Gastrocnemius medialis (tissue), 4 donors: ENCODE measurements at regions not wholly inside any gene's neighbourhood (a gene's known extent, or its start where the extent isn't known, plus 50 kb on each side); places are given as distances from the start of the nearest gene placed in this dataset.
"Not testable (repeated sequence)": the region's sequence is repeated elsewhere in the genome, so short reads cannot be mapped to it uniquely, and the experiment has no call there.

Experiments used
- ATAC-seq, 2 donors: fragments of 150-250 bp; one replicate each; pipeline ENCODE4 v1.9.1; 2016
- DNase-seq, 2 donors: peaks; one replicate each; pipeline ENCODE4 v3.0.0-alpha.2; 2019
- H3K27ac ChIP-seq, 4 donors: fragments of 200-600 bp; sonication (generic); 1 replicate in 1 of 4; 2 replicates in 3 of 4; pipeline ENCODE4 v1.5.1; 2016 to 2018; ENCODE audit warnings: mild to moderate bottlenecking in 2 of 4, moderate library complexity in 1 of 4
- H3K27me3 ChIP-seq, 3 donors: fragments of 200-600 bp; sonication (generic) in 2 of 3; 1 replicate in 1 of 3; 2 replicates in 2 of 3; pipeline versions ENCODE4 v1.5.1 to v1.6.0; 2016 to 2019; ENCODE audit warnings: mild to moderate bottlenecking in 1 of 3, moderate library complexity in 1 of 3
- H3K36me3 ChIP-seq, 2 donors: fragments of 200-600 bp; sonication (generic) in 1 of 2; one replicate each; pipeline ENCODE4 v1.5.1; 2017 to 2018
- H3K4me1 ChIP-seq, 2 donors: fragments of 200-600 bp; sonication (generic) in 1 of 2; one replicate each; pipeline ENCODE4 v1.5.1; 2016 to 2017; ENCODE audit warnings: mild to moderate bottlenecking in 2 of 2
- H3K4me3 ChIP-seq, 4 donors: fragments of 200-600 bp; sonication (generic) in 3 of 4; 1 replicate in 1 of 4; 2 replicates in 3 of 4; pipeline ENCODE4 v1.5.1; 2016 to 2019; ENCODE audit warnings: mild to moderate bottlenecking in 2 of 4
- H3K9me3 ChIP-seq, 3 donors: fragments of 200-600 bp; sonication (generic) in 2 of 3; 1 replicate in 1 of 3; 2 replicates in 2 of 3; pipeline ENCODE4 v1.5.1; 2016 to 2019
- POLR2A ChIP-seq, 2 donors: fragments of 450-650 bp; IDR thresholded peaks; one replicate each; pipeline ENCODE4 v1.6.1; 2017; ENCODE audit warnings: antibody characterized with exemption in 2 of 2, mild to moderate bottlenecking in 2 of 2, moderate library complexity in 2 of 2
- in situ Hi-C, 4 donors: fragments of 200-750 bp; cut with MboI; loops; one replicate each; pipeline versions ENCODE4 v1.15.0 to v1.8.0; 2017; ENCODE audit warnings: low sequenced_read_pairs in 4 of 4
- intact Hi-C: fragments of 100-400 bp; cut with DNase I; formaldehyde crosslinking; loops from one replicate; pipeline ENCODE4 v1.15.1; 2023; ENCODE audit warnings: low total_unique reads
- TF ChIP-seq, protein P1 (sequence below), 5 experiments: fragments of 450-650 bp in 3 of 5; fragments of 200-600 bp in 2 of 5; sonication (generic) in 2 of 5; IDR thresholded peaks in 4 of 5; conservative IDR thresholded peaks in 1 of 5; 1 replicate in 4 of 5; 2 replicates in 1 of 5; pipeline ENCODE4 v1.5.1; 2016 to 2019; ENCODE audit warnings: antibody characterized with exemption in 5 of 5, mild to moderate bottlenecking in 3 of 5, moderate library complexity in 3 of 5

DNA sequence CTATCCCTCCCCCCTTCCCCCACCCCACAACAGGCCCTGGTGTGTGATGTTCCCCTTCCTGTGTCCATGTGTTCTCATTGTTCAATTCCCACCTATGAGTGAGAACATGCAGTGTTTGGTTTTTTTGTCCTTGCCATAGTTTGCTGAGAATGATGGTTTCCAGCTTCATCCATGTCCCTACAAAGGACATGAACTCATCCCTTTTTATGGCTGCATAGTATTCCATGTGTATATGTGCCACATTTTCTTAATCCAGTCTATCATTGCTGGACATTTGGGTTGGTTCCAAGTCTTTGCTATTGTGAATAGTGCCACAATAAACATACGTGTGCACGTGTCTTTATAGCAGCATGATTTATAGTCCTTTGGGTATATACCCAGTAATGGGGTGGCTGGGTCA, 52.3 kb upstream of the MAN1A2 start:
- H3K4me1 ChIP-seq, intact Hi-C loops, ATAC-seq, DNase-seq, H3K36me3 ChIP-seq, in situ Hi-C loops, H3K27ac ChIP-seq, H3K27me3 ChIP-seq, H3K9me3 ChIP-seq, H3K4me3 ChIP-seq: not testable (repeated sequence)

DNA sequence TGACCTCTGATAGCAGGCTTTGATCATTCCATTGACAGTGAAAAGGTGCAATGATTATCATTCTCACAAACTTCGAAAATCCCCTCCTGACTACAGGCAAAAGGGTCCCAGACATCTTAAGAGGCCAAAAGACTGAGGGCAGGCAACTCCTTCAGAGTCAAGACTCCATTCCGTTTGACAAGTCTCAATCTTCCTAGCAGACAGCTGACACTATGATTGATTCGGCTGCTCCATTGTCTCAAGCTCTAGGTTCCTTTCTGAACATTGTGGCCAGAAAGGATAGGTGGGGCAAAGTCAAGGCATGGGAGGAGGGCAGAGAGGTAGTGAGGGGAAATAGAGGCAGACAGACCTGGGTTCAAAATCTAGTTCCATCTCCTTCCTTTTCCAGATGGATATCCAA, 53.7 kb upstream of the MAN1A2 start:
- Histone ChIP-seq H3K9me3 (no peaks in the 10 kb centered on the region), H3K27ac (no peak overlapping the region), H3K4me1 (no peaks in the 10 kb centered on the region), H3K4me3 (no peak overlapping the region), H3K27me3 (no peaks in the 10 kb centered on the region), H3K36me3 (no peaks in the 10 kb centered on the region)
- no peak for TF ChIP-seq POLR2A (IDR thresholded peaks at IDR 0.05)
- TF ChIP-seq, protein P1, sequence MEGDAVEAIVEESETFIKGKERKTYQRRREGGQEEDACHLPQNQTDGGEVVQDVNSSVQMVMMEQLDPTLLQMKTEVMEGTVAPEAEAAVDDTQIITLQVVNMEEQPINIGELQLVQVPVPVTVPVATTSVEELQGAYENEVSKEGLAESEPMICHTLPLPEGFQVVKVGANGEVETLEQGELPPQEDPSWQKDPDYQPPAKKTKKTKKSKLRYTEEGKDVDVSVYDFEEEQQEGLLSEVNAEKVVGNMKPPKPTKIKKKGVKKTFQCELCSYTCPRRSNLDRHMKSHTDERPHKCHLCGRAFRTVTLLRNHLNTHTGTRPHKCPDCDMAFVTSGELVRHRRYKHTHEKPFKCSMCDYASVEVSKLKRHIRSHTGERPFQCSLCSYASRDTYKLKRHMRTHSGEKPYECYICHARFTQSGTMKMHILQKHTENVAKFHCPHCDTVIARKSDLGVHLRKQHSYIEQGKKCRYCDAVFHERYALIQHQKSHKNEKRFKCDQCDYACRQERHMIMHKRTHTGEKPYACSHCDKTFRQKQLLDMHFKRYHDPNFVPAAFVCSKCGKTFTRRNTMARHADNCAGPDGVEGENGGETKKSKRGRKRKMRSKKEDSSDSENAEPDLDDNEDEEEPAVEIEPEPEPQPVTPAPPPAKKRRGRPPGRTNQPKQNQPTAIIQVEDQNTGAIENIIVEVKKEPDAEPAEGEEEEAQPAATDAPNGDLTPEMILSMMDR (IDR thresholded peaks at IDR 0.05 in 4 of 5, conservative IDR thresholded peaks at IDR 0.05 in 1 of 5) = no peak
- in situ Hi-C loops (no loop called here), intact Hi-C loops (no loop called here)
- DNase-seq (no peak), ATAC-seq (no peak)

DNA sequence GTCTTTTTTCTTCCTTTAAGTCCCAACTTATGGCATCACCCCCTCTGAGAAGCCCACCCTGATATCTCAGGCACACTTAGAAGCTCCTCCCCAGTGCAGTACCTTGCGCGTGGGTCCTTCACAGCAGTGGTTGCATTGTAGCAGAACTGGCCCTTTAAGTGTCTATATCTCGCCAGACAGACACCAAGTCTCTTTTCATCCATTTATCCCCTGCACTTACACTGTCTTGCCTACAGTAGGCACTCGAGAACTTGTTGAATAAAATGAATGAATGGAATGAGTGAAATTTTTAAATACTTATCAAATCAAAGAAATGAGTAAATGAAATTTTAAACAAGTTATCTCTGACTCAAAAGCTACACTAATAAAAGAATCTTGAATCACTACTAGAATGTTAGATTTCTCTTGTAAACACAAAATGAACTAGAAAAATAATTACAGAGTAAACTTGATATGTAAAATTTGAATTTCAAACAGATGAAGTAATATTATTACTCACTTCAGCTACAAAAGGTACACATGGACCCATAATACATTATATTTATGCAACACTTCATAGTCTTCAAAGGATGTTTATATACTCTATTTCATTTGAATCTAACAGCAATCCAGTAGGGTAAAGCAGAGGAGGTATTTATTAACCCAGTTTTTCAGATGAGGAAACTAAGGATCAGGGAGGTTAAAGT, 54.7 kb upstream of the MAN1A2 start:
- Histone ChIP-seq H3K4me1 (no peaks in the 10 kb centered on the region), H3K36me3 (no peaks in the 10 kb centered on the region), H3K27ac (no peak overlapping the region), H3K4me3 (no peak overlapping the region), H3K9me3 (no peaks in the 10 kb centered on the region), H3K27me3 (no peaks in the 10 kb centered on the region)
- TF ChIP-seq, protein P1 (IDR thresholded peaks at IDR 0.05 in 4 of 5, conservative IDR thresholded peaks at IDR 0.05 in 1 of 5) = peak in 1 of 5 experiments; percentile 29
- no peak for TF ChIP-seq POLR2A (IDR thresholded peaks at IDR 0.05)
- intact Hi-C loops (no loop called here), in situ Hi-C loops (no loop called here)
- DNase-seq (no peak), ATAC-seq (no peak)

DNA sequence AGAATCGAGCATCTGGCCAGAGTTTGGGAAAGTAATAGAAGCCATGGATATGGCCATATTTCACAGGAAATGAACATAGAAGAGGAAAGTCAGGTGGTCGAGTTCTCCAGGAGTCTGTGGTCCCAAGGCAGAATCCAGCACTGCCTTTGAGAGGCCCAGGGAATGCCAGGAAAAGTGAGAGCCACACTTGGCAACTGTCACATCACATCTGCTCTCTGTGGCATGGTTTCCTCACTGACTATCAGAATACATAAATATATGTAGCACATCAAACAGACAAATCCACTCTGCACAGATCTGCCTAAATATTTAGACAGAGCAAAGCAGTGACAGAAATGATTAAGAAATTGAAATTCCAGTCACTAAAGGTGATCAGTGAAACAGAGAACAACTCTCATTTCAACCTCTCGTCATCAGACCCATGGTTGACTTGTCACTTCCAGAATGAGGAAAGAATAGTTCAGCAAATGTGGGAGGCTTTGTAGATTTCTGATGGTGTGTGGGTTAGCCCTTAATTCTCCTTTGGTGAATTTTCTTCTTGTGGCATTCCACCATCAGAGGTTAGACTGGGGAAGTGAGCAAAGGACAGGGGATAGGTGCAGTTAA, 58.8 kb upstream of the MAN1A2 start:
- in situ Hi-C loops = no loop called here
- no peak for ATAC-seq
- intact Hi-C loops = no loop called here
- Histone ChIP-seq H3K9me3 (no peaks in the 10 kb centered on the region), H3K4me1 (no peaks in the 10 kb centered on the region), H3K27me3 (no peaks in the 10 kb centered on the region), H3K27ac (no peak overlapping the region), H3K4me3 (no peak overlapping the region), H3K36me3 (no peaks in the 10 kb centered on the region)
- no peak for DNase-seq
- TF ChIP-seq, protein P1 (IDR thresholded peaks at IDR 0.05 in 4 of 5, conservative IDR thresholded peaks at IDR 0.05 in 1 of 5) = no peak
- no peak for TF ChIP-seq POLR2A (IDR thresholded peaks at IDR 0.05)

DNA sequence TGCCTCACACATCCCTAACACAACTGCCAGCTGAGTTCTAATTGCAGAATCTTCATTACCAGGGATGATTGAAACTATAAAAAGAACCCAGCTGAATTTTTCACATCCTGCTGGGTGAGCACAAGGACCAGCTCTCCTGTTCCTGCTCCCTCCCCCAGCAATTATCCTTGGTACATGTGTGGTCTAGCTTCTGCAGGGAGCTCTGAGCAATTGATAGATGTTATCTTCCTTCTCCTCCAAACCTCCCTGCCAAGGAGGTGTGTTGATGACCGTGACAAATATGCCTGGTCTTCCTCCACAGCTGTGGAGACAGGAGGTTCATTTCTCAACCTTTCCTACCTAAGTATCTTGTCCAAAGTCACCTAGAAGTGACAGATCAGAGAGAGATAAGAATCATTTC, 65.3 kb upstream of the MAN1A2 start:
- Histone ChIP-seq H3K27ac (no peak overlapping the region), H3K9me3 (no peaks in the 10 kb centered on the region), H3K4me3 (no peak overlapping the region), H3K27me3 (no peaks in the 10 kb centered on the region), H3K36me3 (no peaks in the 10 kb centered on the region), H3K4me1 (no peaks in the 10 kb centered on the region)
- in situ Hi-C loops (no loop called here), intact Hi-C loops (no loop called here)
- DNase-seq = no peak
- TF ChIP-seq, protein P1 (IDR thresholded peaks at IDR 0.05 in 4 of 5, conservative IDR thresholded peaks at IDR 0.05 in 1 of 5) = no peak
- TF ChIP-seq POLR2A (IDR thresholded peaks at IDR 0.05) = no peak
- ATAC-seq = no peak

DNA sequence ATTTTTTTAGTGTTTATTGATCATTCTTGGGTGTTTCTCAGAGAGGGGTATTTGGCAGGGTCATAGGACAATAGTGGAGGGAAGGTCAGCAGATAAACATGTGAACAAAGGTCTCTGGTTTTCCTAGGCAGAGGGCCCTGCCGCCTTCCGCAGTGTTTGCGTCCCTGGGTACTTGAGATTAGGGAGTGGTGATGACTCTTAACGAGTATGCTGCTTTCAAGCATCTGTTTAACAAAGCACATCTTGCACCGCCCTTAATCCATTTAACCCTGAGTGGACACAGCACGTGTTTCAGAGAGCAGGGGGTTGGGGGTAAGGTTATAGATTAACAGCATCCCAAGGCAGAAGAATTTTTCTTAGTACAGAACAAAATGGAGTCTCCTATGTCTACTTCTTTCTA, 67.1 kb upstream of the MAN1A2 start:
- H3K9me3 ChIP-seq, H3K4me3 ChIP-seq, H3K27ac ChIP-seq, H3K4me1 ChIP-seq, in situ Hi-C loops, intact Hi-C loops, H3K27me3 ChIP-seq, H3K36me3 ChIP-seq, ATAC-seq, DNase-seq: not testable (repeated sequence)
